ENCODE measurements at regions not wholly inside any gene's neighbourhood (a gene's known extent, or its start where the extent isn't known, plus 50 kb on each side); places are given as distances from the start of the nearest gene placed in this dataset.

DNA sequence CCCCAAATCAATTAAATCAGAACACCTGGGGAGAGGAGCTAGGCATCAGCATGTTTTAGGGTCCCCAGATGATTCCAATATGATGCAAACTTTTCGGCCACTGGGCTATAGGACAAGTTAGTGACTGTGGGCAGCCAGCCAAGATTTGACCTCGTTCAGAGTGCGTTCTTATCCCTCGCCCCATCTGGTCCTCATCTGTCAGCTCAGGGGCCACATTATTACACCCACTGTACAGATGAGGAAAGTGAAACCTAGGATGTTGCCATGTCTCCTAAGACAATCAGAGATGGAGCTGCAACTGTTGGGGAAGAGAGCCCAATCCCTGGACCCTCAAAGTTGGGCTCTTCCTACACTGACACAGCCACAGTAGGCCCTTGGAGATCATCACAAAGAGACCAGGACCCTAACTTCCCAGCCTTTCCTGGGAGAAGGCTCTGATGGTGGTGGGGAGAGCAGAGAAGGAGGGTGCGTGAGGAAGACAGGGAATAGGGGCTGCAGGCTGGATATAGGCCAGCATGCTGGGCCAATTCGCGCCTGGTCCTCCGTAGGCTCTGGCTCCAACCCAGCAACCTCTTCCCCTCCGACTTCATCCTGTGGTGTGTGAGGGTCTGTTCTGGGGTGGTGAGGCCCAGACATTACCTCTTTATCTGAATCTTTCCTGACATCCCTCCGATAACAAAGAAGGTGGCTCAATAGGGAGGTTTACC is 109.4 kb upstream of the ZMIZ1 start:
- DNase-seq: no peak

DNA sequence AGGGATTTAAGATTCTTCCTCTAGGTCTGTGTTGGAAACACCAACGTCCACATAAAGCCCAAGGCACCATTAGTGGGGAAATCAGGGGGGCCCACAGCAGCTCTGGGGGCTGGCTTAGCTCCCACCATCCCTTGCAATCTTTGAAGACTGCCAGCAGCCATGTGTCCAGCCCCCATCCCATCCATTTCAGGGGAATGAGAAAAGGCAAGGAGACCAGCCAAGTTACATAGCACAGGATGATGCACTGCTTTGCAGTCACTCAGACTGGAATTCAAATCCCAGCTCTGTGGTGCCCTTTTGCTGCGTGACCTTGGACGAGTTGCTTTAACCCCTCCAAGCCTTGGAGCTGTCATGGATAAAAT is 108.9 kb upstream of the ZMIZ1 start:
- DNase-seq: peak; percentile 63

DNA sequence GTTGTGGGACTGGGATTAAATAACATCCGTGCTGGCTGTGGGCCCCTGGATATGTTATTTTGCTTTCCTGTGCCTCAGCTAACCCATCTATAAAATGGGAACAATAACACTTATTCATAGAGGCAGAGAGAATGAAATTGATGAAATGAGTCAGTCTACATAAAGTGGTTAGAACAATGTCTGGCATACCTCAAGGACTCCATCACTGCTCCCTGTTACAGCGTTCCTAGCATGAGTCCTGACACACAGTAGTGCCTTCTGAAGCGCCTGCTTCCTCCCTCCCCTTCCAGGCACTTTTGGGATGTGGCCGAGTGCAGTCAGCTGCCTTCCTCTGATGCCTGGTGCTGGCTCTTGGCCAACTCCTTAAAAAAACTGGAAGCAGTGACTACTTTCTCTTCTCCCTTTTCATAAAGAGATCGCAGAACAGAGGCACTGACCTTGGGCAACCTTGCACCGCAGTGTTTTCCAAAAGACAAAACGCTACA is 108.4 kb upstream of the ZMIZ1 start:
- DNase-seq: peak; percentile 66

DNA sequence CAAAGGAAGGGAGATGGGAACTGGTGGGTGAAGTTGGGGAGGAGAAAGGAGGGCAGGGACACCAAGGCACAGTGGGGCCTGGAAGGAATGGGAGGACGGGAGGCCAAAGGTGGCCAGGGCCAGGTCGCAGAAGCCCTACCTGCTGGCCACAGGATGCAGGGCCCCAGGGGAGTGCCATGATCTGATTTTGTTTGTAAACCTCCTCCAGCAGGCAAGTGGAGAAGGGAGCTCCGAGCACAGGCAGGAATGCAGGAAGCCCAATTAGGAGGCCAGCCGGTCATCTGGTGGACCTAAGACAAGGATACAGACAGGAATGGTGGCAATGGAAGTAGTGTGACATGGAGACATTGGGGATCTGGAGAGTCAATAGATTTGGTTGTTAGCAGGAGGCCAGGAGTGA is 107.0 kb upstream of the ZMIZ1 start:
- DNase-seq: no peak

DNA sequence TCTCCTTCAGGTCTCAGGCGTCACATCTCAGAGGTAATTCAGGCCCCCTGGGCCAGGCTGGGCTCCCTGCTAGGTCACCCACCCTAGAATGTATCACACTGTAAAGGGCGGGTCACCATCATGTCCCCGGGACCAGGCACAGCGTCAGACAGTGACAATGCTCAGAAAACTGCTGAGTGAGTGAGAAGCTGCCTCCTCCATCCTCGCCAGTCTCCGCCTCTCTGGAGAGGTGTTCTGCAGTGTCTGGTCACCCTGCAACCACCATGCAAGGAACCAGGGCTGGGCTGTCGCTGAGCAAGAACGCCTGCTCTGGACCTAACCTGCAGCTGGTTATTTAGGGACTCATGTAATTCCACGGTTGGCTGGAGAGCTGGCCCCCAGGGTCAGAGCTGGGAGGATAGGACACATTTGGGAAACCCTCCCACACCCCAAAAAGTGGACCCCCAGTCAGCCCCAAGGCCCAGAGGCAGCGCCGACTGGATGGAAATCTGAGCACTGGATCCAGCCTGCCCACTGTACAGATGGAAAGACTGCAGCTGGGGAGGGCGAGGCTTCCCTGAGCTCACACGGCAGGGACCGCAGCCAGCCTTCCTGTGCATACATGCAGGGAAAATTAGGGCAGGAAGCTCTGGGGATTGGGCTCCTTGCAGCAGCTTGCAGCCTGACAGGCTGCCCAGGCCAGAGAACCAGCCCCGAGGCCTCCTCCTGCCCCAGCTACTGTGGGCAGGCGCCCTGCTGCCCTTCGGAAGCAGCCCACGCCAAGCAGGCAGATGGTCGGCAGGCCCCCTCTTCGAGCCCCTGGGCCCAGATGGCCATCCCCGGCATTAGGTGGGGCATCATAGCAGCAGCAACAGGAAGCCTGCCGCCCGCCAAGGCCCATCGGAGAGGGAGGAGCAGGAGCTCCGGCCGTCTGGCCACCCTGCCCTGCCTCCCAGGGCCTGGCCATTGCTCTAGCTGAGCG is 105.4 kb upstream of the ZMIZ1 start:
- DNase-seq: no peak

DNA sequence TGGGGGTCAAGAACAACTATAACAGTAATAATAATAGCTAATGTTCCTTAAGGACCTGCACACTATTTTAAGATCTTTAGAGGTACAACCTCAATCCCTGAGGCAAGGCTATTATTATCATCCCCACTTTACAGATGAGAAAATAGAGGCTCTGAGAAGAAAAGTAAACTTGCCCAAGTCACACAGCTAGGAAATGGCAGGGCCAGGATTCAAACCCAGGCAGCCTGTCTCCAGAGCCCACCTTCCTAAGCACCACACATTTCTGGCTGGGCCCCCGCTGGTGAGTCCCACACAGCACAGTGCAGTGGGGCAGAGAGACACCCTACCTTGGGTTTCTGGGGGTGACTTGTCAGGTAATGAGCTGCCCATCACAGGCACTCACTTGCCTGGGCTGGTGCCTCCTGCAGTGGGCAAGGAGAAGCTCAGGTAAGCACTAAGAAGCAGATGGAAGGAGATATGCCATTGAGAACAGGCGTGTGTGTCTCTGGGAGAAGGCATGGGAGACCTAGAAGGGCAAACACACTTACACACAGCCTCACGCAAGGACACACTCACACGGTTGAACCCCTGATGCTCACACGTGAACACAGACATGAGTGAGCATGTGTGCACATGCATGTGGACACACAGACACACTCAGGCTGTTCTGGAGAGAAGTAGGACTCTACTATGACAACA is 104.4 kb upstream of the ZMIZ1 start:
- no peak for DNase-seq

DNA sequence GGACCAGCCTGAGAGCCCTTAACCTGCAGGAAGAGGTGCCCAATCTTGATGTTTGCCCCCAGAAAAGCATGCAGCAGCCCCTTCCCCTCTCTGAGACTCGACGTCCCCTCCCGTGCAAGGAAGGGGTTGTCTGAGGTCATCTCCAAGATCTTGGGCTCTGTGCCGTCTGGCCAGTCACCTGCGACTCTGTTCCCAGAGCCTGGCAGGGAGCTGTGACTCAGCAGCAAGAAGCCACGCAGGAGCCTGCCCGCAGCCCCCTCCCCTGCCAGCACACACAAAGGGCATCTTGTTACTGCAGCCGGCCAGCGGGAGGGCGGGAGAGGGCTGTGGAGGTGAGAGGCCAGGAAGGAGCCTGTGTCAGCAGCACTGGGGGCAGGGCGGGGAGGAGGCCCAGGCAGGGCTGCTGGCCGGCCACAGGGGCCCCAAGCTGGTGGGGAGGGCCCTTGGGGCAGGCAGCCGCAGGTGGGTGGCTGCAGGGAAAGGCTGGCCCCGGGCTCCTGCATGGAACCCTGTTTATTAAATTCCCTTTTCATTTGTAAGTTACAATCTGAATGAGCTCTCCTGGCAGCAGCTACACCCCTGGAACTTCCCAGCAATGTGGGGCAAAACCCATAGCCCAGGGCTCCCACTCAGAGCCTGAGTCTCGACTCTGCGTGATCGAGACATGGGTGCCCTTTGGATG is 103.7 kb upstream of the ZMIZ1 start:
- peak; percentile 60 for DNase-seq

DNA sequence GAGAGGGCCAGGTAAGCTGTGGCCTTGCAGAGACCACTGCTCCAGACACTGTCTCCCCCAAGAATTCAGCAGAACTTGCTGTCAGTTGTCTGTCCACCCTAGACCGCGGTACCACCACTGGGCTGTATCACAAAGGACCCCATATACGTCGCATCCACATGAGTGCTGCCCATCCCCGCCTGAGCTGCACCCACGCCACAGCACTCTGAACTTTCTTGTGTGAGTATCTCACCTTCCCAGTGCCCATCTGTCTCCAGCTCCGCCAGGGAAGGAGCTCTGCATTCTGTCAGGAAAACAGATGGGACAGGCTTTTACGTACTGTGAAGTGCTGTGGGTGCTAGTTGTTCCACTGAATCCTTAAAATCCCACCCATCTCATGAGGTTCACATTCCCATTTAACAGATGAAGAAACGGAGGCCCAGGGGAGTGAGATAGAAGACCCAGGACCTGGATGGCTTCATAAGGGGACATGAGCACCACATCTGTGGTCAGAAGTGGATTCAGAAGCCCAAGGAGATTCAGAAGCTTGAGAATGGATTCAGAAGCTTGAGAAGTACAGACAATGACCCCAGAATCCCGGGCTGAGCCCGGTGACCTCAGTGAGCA is 102.5 kb upstream of the ZMIZ1 start:
- no peak for DNase-seq

DNA sequence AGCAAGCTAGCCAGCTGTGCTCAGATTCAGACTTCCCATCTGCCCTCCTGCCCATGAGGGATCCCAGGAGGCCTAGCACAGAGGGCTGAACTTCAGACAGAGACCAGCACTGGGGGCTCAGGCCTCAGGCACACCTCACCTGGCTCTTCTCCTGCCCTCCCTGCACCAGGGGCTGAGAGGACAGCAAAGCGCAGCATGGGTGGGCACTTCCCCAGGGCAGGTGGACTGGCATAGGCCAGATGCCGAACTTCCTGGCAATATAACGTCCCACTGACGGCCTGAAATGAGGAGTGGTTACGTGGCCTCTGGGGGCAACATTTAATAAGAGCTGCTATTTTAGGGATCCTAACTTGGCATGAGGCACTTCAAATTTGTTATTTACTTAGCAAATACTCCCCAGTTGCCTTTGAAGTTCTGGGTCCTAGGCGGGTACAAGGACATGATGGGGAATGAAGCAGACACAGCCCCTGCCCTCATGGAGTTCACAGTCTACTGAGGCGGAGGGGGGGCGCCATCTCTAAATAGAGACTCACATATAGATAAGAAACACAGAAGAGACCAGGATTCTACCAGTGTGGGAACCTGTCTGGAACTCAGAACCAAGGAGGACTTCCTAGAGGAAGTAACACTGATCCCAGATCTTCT is 101.8 kb upstream of the ZMIZ1 start:
- no peak for DNase-seq

DNA sequence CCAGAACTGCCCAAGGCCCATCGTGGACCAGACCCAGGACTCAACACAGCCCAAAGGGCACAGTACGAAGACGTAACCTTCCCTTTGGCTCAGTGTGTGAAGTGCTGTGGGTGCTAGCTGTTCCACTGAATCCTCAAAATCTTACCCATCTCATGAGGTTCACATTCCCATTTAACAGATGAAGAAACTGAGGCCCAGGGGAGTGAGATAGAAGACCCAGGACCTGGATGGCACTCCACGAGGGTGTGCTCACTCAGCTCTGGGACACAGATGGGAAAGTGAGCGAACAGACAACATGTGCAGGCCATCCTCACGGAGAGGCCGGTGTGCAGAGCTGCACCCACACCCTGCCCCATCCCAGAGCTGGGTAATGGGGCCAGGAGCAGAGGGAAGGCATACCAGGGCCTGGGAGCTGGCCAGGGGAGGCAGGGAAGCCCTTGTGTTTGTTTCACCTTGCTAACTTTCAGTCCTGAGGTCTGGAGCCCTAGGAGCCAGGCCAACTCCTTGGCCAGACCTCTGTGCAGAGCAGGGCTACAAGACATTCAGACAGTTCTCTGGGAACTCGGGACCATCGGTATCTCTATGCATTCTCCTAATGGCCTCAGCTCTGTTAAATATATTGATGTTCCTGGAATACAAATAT is 100.3 kb upstream of the ZMIZ1 start:
- DNase-seq: no peak

DNA sequence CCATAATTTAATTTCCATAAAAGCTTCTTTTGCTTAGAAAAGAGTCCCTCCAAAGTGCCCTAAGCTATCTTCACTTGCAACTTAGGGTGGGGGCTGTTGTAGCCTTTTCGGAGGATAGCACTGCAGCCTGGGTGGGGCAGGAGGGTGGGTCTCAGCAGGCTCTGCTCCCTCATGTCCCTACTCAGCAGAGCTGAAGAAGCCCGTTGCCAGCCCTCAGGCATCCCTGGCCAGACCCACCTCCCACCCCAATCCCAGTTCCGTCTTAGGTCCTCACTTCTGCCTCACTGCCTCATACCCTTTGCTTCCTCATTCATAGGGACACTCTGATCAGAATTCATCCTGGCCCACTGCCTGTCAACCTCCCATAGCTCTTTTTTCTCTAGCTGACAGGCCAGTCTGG is 99.8 kb upstream of the ZMIZ1 start:
- DNase-seq: no peak

DNA sequence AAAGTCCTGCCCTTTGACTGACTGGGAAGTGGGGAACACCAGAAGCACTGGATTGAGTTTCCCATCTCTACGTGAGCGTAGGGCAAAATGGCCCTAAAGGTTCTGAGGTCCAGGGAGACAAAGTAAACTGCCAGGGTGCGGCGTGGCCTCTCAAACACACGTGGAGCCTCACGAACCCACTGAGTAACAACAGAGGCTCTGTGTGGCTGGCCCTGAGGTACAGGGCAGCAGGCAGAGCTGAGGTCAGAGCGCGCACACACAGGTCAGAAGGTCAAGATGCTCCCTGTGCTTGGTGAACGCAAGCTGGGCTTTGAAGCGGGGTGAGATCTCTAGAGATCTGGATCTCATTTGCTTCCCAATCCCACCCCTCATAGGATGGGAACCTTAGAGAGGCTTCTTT is 99.0 kb upstream of the ZMIZ1 start:
- DNase-seq: no peak

DNA sequence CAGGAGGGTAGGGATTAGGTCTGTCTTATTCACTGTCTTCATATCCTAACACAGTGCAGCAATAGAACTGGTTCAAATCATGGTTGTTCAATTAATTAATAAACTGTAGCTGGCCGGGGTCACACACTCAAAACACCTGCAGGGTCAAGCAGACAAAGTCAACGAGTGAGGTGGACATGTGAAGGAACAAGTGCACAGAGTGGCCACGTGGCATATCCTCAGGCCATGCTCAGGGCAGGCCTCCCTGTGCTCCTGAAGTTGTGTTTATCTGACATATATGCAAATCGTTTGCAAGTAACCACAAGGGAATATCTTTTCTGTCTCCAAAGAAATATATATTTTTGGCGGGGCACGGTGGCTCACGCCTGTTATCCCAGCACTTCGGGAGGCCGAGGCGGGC is 98.5 kb upstream of the ZMIZ1 start:
- DNase-seq: no peak

DNA sequence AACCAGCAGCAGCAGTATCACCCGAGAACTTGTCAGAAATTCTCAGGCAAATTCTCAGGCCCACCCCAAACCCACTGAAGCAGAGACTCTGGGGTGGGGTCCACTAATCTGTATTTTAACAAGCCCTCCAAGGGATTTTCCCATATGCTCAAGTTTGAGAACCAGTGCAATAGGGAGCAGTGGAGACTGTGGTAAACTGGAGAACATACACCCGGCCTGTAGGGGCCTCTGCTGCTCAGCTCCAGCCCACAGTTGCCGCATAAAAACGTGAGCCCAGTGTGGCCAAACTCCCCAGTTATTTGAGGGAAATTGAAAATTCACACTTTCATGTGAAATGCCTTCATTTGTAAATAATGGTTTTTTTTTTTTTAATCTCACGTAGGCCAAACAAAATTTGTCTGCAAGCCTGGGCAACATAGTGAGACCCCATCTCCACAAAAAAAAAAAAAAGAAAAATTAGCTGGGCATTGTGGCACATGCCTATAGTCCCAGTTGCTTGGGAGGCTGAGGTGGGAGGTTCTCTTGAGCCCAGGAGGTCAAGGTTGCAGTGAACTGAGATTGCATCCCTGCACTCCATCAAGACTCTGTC is 97.6 kb upstream of the ZMIZ1 start:
- DNase-seq: no peak

DNA sequence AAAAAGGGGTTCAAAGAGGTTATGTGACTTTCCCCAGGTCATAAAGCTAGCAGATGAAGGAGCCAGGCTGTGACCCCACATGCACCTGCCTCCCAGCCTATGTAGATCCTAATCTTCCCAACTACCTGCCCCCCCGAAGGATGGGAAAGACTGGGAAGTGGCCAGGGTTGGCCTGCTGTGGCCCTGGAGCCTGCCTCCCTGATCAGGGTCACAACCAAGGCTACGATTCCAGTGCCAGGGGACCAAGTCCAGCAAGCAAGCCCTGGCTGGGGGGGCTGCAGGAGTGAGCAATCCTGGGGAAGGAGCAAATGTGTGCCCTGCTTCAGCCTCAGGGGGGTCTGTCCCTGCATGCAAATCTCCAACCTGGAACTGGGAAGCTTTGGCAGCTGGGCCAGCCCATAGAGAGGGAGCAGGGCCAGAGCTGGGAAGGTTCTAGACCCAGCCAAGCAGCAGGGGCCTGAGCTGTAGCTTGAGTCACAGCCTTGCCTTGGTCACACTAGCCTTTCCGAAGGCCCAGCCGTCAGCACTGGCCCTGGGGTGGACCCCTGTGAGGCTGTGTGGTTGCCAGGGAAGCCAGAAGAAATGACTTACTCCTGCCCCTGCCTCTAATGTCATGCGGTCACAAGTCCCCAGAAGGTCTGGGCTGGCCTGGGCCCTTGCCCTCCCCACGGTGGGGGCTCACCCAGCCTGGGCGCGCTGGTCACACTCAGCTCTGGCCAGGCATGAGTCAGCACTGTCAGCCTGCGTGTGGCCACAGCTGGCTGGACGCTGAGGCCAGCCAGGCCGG is 96.4 kb upstream of the ZMIZ1 start:
- DNase-seq: peak; percentile 69

DNA sequence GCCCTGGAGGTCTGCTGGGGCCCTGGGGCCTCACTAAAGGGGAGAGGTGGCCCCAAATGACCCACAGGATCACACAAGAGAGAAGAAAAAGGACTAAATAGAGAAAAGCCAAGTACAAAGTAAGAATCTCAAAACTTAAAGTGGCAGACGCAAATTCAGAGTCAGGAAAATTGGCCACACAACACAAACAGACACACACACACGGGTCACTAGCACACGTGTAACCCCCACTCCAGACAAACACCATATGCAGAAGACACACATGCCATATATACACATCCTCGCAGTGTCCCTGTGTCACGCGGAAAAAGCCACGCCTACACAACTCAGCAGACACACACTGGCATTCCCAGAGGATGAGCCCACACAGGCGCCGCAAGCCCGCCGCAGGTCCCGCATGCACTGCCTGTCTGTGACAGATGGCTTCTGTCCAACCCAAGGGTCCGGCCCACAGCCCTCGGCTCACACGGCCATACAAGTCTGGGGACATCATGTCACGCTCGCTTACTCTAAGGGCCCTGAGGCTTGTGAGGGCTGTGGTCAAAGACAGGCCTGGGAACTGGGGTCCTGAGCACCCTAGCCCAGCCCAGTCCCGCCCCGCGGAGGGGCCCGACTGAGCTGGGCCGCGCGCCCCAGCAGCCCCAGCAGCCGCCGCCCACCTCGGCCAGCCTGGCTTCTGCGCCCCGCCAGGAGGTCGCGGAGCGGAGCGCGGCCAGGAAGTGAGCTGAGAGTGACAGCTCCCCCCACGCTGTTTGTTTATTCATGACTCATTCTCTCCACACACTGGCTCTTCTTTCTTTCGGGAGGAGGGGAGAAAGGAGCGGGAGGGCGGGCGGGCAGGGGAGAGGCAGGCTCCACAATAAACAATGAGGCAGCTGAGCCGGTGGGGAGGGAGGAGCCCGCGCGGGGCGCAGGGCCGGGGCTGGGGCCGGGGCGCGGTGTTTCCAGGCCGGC is 95.5 kb upstream of the ZMIZ1 start:
- peak; percentile 92 for DNase-seq

DNA sequence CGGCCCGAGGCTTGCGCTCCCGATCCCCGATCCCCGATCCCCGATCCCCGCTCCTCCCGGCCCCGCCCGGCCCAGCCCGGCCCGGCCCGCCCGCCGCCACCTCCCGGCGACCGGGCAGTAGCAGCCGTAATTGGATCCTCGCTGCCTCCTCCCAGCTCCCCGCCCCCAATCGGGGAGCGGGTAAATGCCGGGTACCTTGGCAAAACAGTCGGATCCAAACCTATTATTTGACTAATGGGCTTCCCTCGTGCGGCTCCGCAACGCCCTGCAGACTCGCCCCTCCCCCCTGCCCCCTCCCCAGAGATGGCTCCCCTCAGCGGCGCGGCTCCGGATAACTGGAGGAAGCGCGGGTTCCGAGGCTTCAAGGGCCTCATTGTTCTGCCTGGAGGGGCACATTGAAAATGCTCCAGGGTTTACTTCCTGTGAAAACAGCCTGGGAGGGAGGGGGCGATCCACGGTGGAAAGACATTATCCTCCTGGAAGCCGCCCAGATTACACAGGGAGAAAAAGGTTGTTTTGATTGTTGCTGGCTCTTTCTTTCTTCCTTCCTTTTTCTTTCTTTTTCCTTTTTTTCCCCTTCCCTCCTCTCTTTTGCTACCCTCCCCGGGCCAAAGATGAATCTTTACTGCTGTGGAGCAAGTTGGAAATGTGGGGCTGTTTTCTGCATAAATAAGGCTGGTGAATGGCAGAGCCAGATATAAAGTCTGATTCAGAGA is 94.7 kb upstream of the ZMIZ1 start:
- DNase-seq: peak; percentile 87

DNA sequence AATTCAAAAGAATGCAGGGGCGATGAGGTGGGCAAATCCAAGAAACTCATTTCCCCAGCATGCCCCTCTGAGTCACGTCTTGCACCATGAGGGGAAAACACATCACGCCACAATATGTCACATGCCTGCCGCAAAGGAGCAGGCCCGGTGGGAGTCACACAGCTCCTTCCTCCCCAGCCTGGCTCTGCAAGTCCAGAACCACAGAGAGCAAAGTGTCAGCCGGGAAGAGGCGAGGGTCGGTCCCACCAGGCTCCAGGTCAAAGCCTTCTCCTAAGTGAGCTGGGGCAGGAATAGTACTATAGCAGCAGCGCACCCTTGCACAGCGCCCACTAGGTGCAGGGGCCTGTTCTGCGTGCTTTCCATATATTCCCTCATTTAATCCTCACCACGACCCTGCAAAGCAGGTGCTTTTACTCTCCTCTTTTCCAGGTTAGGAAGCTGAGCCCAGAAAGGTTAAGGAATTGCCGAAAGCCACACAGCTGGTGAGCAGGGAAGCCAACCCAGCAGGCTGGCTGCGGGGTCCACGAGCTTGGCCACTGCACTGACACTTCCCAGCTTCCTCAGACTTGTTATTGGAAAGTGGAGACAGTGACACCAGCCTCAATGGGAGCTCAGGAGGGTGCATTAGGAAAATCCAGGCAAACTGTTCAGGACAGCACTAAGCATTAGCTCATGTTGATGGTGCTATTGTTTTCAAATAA is 94.0 kb upstream of the ZMIZ1 start:
- peak; percentile 58 for DNase-seq

All from right hindlimb (tissue), 1 donor.